ENCODE measurements at regions not wholly inside any gene's neighbourhood (a gene's known extent, or its start where the extent isn't known, plus 50 kb on each side); places are given as distances from the start of the nearest gene placed in this dataset.

GRCh38 chr3:176757429-176757828 lies 439.9 kb downstream of the TBL1XR1 start:
- Histone ChIP-seq H3K27ac (no peak overlapping the region), H3K4me3 (no peak overlapping the region), H3K9me3 (no peaks in the 10 kb centered on the region), H3K4me1 (no peaks in the 10 kb centered on the region), H3K27me3 (no peaks in the 10 kb centered on the region), H3K36me3 (no peaks in the 10 kb centered on the region)
- DNase-seq: no peak
- no peak for TF ChIP-seq CTCF (IDR thresholded peaks at IDR 0.05)
- TF ChIP-seq POLR2A (IDR thresholded peaks at IDR 0.05): no peak

GRCh38 chr3:176755977-176756376 lies 441.3 kb downstream of the TBL1XR1 start:
- no peaks in the 10 kb centered on the region for H3K4me1 ChIP-seq
- TF ChIP-seq CTCF (IDR thresholded peaks at IDR 0.05): no peak
- TF ChIP-seq POLR2A (IDR thresholded peaks at IDR 0.05): no peak
- H3K9me3 ChIP-seq: no peaks in the 10 kb centered on the region
- DNase-seq: no peak
- no peaks in the 10 kb centered on the region for H3K36me3 ChIP-seq
- H3K27ac ChIP-seq: no peak overlapping the region
- no peak overlapping the region for H3K4me3 ChIP-seq
- no peaks in the 10 kb centered on the region for H3K27me3 ChIP-seq

- Histone ChIP-seq H3K4me1 (no peaks in the 10 kb centered on the region), H3K9me3 (no peaks in the 10 kb centered on the region), H3K4me3 (no peak overlapping the region), H3K36me3 (no peaks in the 10 kb centered on the region), H3K27me3 (no peaks in the 10 kb centered on the region), H3K27ac (no peak overlapping the region)
- TF ChIP-seq POLR2A (IDR thresholded peaks at IDR 0.05) (no peak), CTCF (IDR thresholded peaks at IDR 0.05) (no peak)
- no peak for DNase-seq
These were observed 441.7 kb downstream of the TBL1XR1 start for GRCh38 chr3:176755552-176755951.

- Histone ChIP-seq H3K27ac (no peak overlapping the region), H3K9me3 (no peaks in the 10 kb centered on the region), H3K4me3 (no peak overlapping the region), H3K4me1 (no peaks in the 10 kb centered on the region), H3K36me3 (no peaks in the 10 kb centered on the region), H3K27me3 (no peaks in the 10 kb centered on the region)
- no peak for DNase-seq
- TF ChIP-seq CTCF (IDR thresholded peaks at IDR 0.05): no peak
- no peak for TF ChIP-seq POLR2A (IDR thresholded peaks at IDR 0.05)
These were observed 455.6 kb downstream of the TBL1XR1 start for GRCh38 chr3:176741664-176742047.

GRCh38 chr3:176740906-176741663 lies 456.2 kb downstream of the TBL1XR1 start:
- no peaks in the 10 kb centered on the region for H3K36me3 ChIP-seq
- H3K4me1 ChIP-seq: no peaks in the 10 kb centered on the region
- TF ChIP-seq POLR2A (IDR thresholded peaks at IDR 0.05): no peak
- no peak for DNase-seq
- H3K9me3 ChIP-seq: no peaks in the 10 kb centered on the region
- H3K4me3 ChIP-seq: no peak overlapping the region
- H3K27me3 ChIP-seq: no peaks in the 10 kb centered on the region
- H3K27ac ChIP-seq: no peak overlapping the region

- Histone ChIP-seq H3K4me1 (no peaks in the 10 kb centered on the region), H3K27me3 (no peaks in the 10 kb centered on the region), H3K4me3 (no peak overlapping the region), H3K36me3 (no peaks in the 10 kb centered on the region), H3K27ac (no peak overlapping the region), H3K9me3 (no peaks in the 10 kb centered on the region)
- no peak for TF ChIP-seq CTCF (IDR thresholded peaks at IDR 0.05)
- TF ChIP-seq POLR2A (IDR thresholded peaks at IDR 0.05): no peak
- DNase-seq: no peak
These were observed 458.1 kb downstream of the TBL1XR1 start for GRCh38 chr3:176739159-176739558.

Data from Peyer's patch (tissue), 4 donors.